ENCODE measurements at regions not wholly inside any gene's neighbourhood (a gene's known extent, or its start where the extent isn't known, plus 50 kb on each side); places are given as distances from the start of the nearest gene placed in this dataset.
"Not testable (repeated sequence)": the region's sequence is repeated elsewhere in the genome, so short reads cannot be mapped to it uniquely, and the experiment has no call there.

- H3K27me3 ChIP-seq (ENCODE audit: low read length); H3K36me3 ChIP-seq (ENCODE audit: insufficient read depth, low read length); DNase-seq; H3K9me2 ChIP-seq (replicated peaks; ENCODE audit: insufficient read depth, low read length); H3K9ac ChIP-seq (ENCODE audit: low read length); H3K4me2 ChIP-seq (ENCODE audit: low read depth, low read length, poor library complexity, severe bottlenecking); H3K79me2 ChIP-seq (ENCODE audit: low read length); H3K27ac ChIP-seq (ENCODE audit: low read length); H3K4me1 ChIP-seq (ENCODE audit: low read length); H3K4me3 ChIP-seq (ENCODE audit: low read length); H3K9me3 ChIP-seq (ENCODE audit: low read length); H4K20me1 ChIP-seq (ENCODE audit: insufficient read depth, low read depth, low read length); H2AFZ ChIP-seq (ENCODE audit: low read length): not testable (repeated sequence)
These were observed 877.7 kb downstream of the LTN1 start for GRCh38 chr21:28114986-28115385.

GRCh38 chr21:28113718-28114117 is 879.0 kb downstream of the LTN1 start:
- Histone ChIP-seq H3K9me3 (ENCODE audit: low read length) (no peaks in the 10 kb centered on the region), H3K79me2 (ENCODE audit: low read length) (no peaks in the 10 kb centered on the region), H4K20me1 (ENCODE audit: insufficient read depth, low read depth, low read length) (no peaks in the 10 kb centered on the region), H3K27me3 (ENCODE audit: low read length) (no peaks in the 10 kb centered on the region), H3K27ac (ENCODE audit: low read length) (no peak overlapping the region), H2AFZ (ENCODE audit: low read length) (no peak overlapping the region), H3K4me3 (ENCODE audit: low read length) (no peak overlapping the region), H3K9ac (ENCODE audit: low read length) (no peak overlapping the region), H3K4me1 (ENCODE audit: low read length) (no peaks in the 10 kb centered on the region), H3K9me2 (replicated peaks; ENCODE audit: insufficient read depth, low read length) (no peaks in the 10 kb centered on the region), H3K4me2 (ENCODE audit: low read depth, low read length, poor library complexity, severe bottlenecking) (no peak overlapping the region), H3K36me3 (ENCODE audit: insufficient read depth, low read length) (no peaks in the 10 kb centered on the region)
- DNase-seq = no peak

- Histone ChIP-seq H3K79me2 (ENCODE audit: low read length) (no peaks in the 10 kb centered on the region), H3K36me3 (ENCODE audit: insufficient read depth, low read length) (no peaks in the 10 kb centered on the region), H3K9ac (ENCODE audit: low read length) (no peak overlapping the region), H3K9me3 (ENCODE audit: low read length) (no peaks in the 10 kb centered on the region), H3K27me3 (ENCODE audit: low read length) (no peaks in the 10 kb centered on the region), H3K9me2 (replicated peaks; ENCODE audit: insufficient read depth, low read length) (no peaks in the 10 kb centered on the region), H4K20me1 (ENCODE audit: insufficient read depth, low read depth, low read length) (no peaks in the 10 kb centered on the region), H3K4me1 (ENCODE audit: low read length) (no peaks in the 10 kb centered on the region), H3K4me3 (ENCODE audit: low read length) (no peak overlapping the region), H3K4me2 (ENCODE audit: low read depth, low read length, poor library complexity, severe bottlenecking) (no peak overlapping the region), H3K27ac (ENCODE audit: low read length) (no peak overlapping the region), H2AFZ (ENCODE audit: low read length) (no peak overlapping the region)
- no peak for DNase-seq
These were observed 880.2 kb downstream of the LTN1 start for GRCh38 chr21:28112511-28112910.

- Histone ChIP-seq H3K4me1 (ENCODE audit: low read length) (no peaks in the 10 kb centered on the region), H3K9me2 (replicated peaks; ENCODE audit: insufficient read depth, low read length) (no peaks in the 10 kb centered on the region), H3K79me2 (ENCODE audit: low read length) (no peaks in the 10 kb centered on the region), H3K27ac (ENCODE audit: low read length) (no peak overlapping the region), H3K4me2 (ENCODE audit: low read depth, low read length, poor library complexity, severe bottlenecking) (no peak overlapping the region), H3K9ac (ENCODE audit: low read length) (no peak overlapping the region), H2AFZ (ENCODE audit: low read length) (no peak overlapping the region), H3K4me3 (ENCODE audit: low read length) (no peak overlapping the region), H3K27me3 (ENCODE audit: low read length) (no peaks in the 10 kb centered on the region), H3K36me3 (ENCODE audit: insufficient read depth, low read length) (no peaks in the 10 kb centered on the region), H4K20me1 (ENCODE audit: insufficient read depth, low read depth, low read length) (no peaks in the 10 kb centered on the region), H3K9me3 (ENCODE audit: low read length) (no peaks in the 10 kb centered on the region)
- no peak for DNase-seq
These were observed 881.5 kb downstream of the LTN1 start for GRCh38 chr21:28111151-28111619.

- no peak for DNase-seq
- no peaks in the 10 kb centered on the region for H4K20me1 ChIP-seq (ENCODE audit: insufficient read depth, low read depth, low read length)
- no peaks in the 10 kb centered on the region for H3K36me3 ChIP-seq (ENCODE audit: insufficient read depth, low read length)
- H3K4me1 ChIP-seq (ENCODE audit: low read length) = no peaks in the 10 kb centered on the region
- H3K79me2 ChIP-seq (ENCODE audit: low read length) = no peaks in the 10 kb centered on the region
- no peaks in the 10 kb centered on the region for H3K9me3 ChIP-seq (ENCODE audit: low read length)
- no peak overlapping the region for H3K4me2 ChIP-seq (ENCODE audit: low read depth, low read length, poor library complexity, severe bottlenecking)
- no peaks in the 10 kb centered on the region for H3K9me2 ChIP-seq (replicated peaks; ENCODE audit: insufficient read depth, low read length)
- H3K27ac ChIP-seq (ENCODE audit: low read length) = no peak overlapping the region
- H2AFZ ChIP-seq (ENCODE audit: low read length) = no peak overlapping the region
- no peak overlapping the region for H3K4me3 ChIP-seq (ENCODE audit: low read length)
- H3K9ac ChIP-seq (ENCODE audit: low read length) = no peak overlapping the region
- no peaks in the 10 kb centered on the region for H3K27me3 ChIP-seq (ENCODE audit: low read length)
These were observed 882.0 kb downstream of the LTN1 start for GRCh38 chr21:28110716-28111115.

GRCh38 chr21:28110074-28110473 is 882.6 kb downstream of the LTN1 start:
- no peak overlapping the region for H3K4me2 ChIP-seq (ENCODE audit: low read depth, low read length, poor library complexity, severe bottlenecking)
- H3K36me3 ChIP-seq (ENCODE audit: insufficient read depth, low read length) = no peaks in the 10 kb centered on the region
- H3K27me3 ChIP-seq (ENCODE audit: low read length) = no peaks in the 10 kb centered on the region
- H3K9ac ChIP-seq (ENCODE audit: low read length) = no peak overlapping the region
- H3K9me2 ChIP-seq (replicated peaks; ENCODE audit: insufficient read depth, low read length) = no peaks in the 10 kb centered on the region
- H2AFZ ChIP-seq (ENCODE audit: low read length) = no peak overlapping the region
- H3K4me1 ChIP-seq (ENCODE audit: low read length) = no peaks in the 10 kb centered on the region
- DNase-seq = no peak
- H3K9me3 ChIP-seq (ENCODE audit: low read length) = no peaks in the 10 kb centered on the region
- H3K27ac ChIP-seq (ENCODE audit: low read length) = no peak overlapping the region
- no peaks in the 10 kb centered on the region for H3K79me2 ChIP-seq (ENCODE audit: low read length)
- no peak overlapping the region for H3K4me3 ChIP-seq (ENCODE audit: low read length)
- H4K20me1 ChIP-seq (ENCODE audit: insufficient read depth, low read depth, low read length) = no peaks in the 10 kb centered on the region

GRCh38 chr21:28106370-28106890 is 886.2 kb downstream of the LTN1 start:
- no peaks in the 10 kb centered on the region for H3K4me1 ChIP-seq (ENCODE audit: low read length)
- no peak overlapping the region for H2AFZ ChIP-seq (ENCODE audit: low read length)
- no peaks in the 10 kb centered on the region for H3K9me3 ChIP-seq (ENCODE audit: low read length)
- H3K9ac ChIP-seq (ENCODE audit: low read length) = no peak overlapping the region
- H3K79me2 ChIP-seq (ENCODE audit: low read length) = no peaks in the 10 kb centered on the region
- H3K27me3 ChIP-seq (ENCODE audit: low read length) = no peaks in the 10 kb centered on the region
- no peak overlapping the region for H3K4me3 ChIP-seq (ENCODE audit: low read length)
- no peaks in the 10 kb centered on the region for H3K36me3 ChIP-seq (ENCODE audit: insufficient read depth, low read length)
- no peak overlapping the region for H3K4me2 ChIP-seq (ENCODE audit: low read depth, low read length, poor library complexity, severe bottlenecking)
- no peak for DNase-seq
- no peak overlapping the region for H3K27ac ChIP-seq (ENCODE audit: low read length)
- H3K9me2 ChIP-seq (replicated peaks; ENCODE audit: insufficient read depth, low read length) = no peaks in the 10 kb centered on the region
- H4K20me1 ChIP-seq (ENCODE audit: insufficient read depth, low read depth, low read length) = no peaks in the 10 kb centered on the region

- H3K9me3 ChIP-seq (ENCODE audit: low read length) = no peaks in the 10 kb centered on the region
- no peaks in the 10 kb centered on the region for H3K36me3 ChIP-seq (ENCODE audit: insufficient read depth, low read length)
- H3K9ac ChIP-seq (ENCODE audit: low read length) = no peak overlapping the region
- H3K79me2 ChIP-seq (ENCODE audit: low read length) = no peaks in the 10 kb centered on the region
- H3K4me1 ChIP-seq (ENCODE audit: low read length) = no peaks in the 10 kb centered on the region
- no peaks in the 10 kb centered on the region for H3K27me3 ChIP-seq (ENCODE audit: low read length)
- no peak for DNase-seq
- H3K4me3 ChIP-seq (ENCODE audit: low read length) = no peak overlapping the region
- no peak overlapping the region for H3K27ac ChIP-seq (ENCODE audit: low read length)
- H4K20me1 ChIP-seq (ENCODE audit: insufficient read depth, low read depth, low read length) = no peaks in the 10 kb centered on the region
- no peak overlapping the region for H3K4me2 ChIP-seq (ENCODE audit: low read depth, low read length, poor library complexity, severe bottlenecking)
- no peaks in the 10 kb centered on the region for H3K9me2 ChIP-seq (replicated peaks; ENCODE audit: insufficient read depth, low read length)
- H2AFZ ChIP-seq (ENCODE audit: low read length) = no peak overlapping the region
These were observed 888.3 kb downstream of the LTN1 start for GRCh38 chr21:28104346-28104745.

GRCh38 chr21:28100366-28100765 is 892.3 kb downstream of the LTN1 start:
- H3K9ac ChIP-seq (ENCODE audit: low read length) = no peak overlapping the region
- H2AFZ ChIP-seq (ENCODE audit: low read length) = no peak overlapping the region
- no peak overlapping the region for H3K4me2 ChIP-seq (ENCODE audit: low read depth, low read length, poor library complexity, severe bottlenecking)
- no peak overlapping the region for H3K4me3 ChIP-seq (ENCODE audit: low read length)
- no peaks in the 10 kb centered on the region for H3K9me2 ChIP-seq (replicated peaks; ENCODE audit: insufficient read depth, low read length)
- no peaks in the 10 kb centered on the region for H3K4me1 ChIP-seq (ENCODE audit: low read length)
- H3K79me2 ChIP-seq (ENCODE audit: low read length) = no peaks in the 10 kb centered on the region
- H3K9me3 ChIP-seq (ENCODE audit: low read length) = no peaks in the 10 kb centered on the region
- H3K27me3 ChIP-seq (ENCODE audit: low read length) = no peaks in the 10 kb centered on the region
- H3K27ac ChIP-seq (ENCODE audit: low read length) = no peak overlapping the region
- no peaks in the 10 kb centered on the region for H3K36me3 ChIP-seq (ENCODE audit: insufficient read depth, low read length)
- no peak for DNase-seq
- no peaks in the 10 kb centered on the region for H4K20me1 ChIP-seq (ENCODE audit: insufficient read depth, low read depth, low read length)
